A549 (cell line): ENCODE measurements at regions not wholly inside any gene's neighbourhood (a gene's known extent, or its start where the extent isn't known, plus 50 kb on each side); places are given as distances from the start of the nearest gene placed in this dataset.

Experiments
- CEBPB ChIP-seq, 2 experiments: fragments of >200 bp in 1 of 2; sonication (Bioruptor Twin) in 1 of 2; formaldehyde crosslinking in 1 of 2; IDR thresholded peaks; 2 replicates each; pipeline ENCODE4 v1.6.1; 2012 to 2016
- CTCF ChIP-seq: fragments of >200 bp; sonication (Bioruptor Twin); formaldehyde crosslinking; IDR thresholded peaks from 3 replicates; pipeline ENCODE4 v1.5.1; 2016
- MYC ChIP-seq: IDR thresholded peaks from 2 replicates; pipeline ENCODE4 v1.6.1; 2012; ENCODE audit warnings: mild to moderate bottlenecking, inconsistent platforms, low read length, improper control_type of control experiment, borderline replicate concordance
- RAD21 ChIP-seq, 2 experiments: fragments of >200 bp in 1 of 2; sonication (Bioruptor Twin) in 1 of 2; formaldehyde crosslinking in 1 of 2; IDR thresholded peaks in 1 of 2; conservative IDR thresholded peaks in 1 of 2; 2 replicates in 1 of 2; 3 replicates in 1 of 2; pipeline ENCODE4 v1.6.1; 2012 to 2018; ENCODE audit warnings: inconsistent platforms in 1 of 2
- REST ChIP-seq: fragments of 200-600 bp; sonication (generic); IDR thresholded peaks from 2 replicates; pipeline ENCODE4 v1.6.1; 2016; ENCODE audit warnings: antibody characterized with exemption, mild to moderate bottlenecking, moderate library complexity
- RFX5 ChIP-seq: fragments of 450-650 bp; IDR thresholded peaks from 2 replicates; pipeline ENCODE4 v1.7.1; 2014; ENCODE audit warnings: antibody characterized with exemption, mild to moderate bottlenecking, moderate library complexity
- TF ChIP-seq, protein P1 (sequence below): fragments of 450-650 bp; IDR thresholded peaks from 2 replicates; pipeline ENCODE4 v1.6.1; 2014; ENCODE audit warnings: antibody characterized with exemption

DNA sequence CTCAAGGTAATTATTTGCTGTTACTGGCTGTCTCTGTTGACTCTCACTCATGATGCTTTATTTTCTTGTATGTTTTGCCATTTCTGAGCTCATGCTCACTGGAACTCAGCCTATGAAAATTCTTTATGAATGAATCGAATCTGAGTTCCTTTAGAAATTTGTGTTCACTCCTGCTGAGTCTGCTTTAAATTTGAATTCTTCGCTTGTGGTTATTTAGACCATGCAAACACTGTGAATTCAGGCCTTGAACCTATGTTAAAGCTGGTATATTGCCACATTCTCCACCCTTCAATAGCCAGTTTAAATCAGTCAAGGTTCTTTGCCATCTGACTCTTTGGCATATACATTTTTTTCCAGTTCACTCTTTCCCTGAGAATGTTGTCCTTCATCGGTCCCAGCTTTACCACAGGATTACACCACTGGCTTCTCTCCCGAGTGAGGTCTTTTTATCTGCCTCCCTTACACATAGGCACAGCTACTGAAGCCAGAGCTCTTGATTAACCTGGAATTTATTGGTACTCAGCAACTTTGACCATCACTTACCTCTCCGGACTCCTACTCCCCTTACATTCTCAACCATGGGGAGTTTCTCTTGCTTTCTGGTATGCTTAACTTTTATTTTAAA, 400.6 kb downstream of the VPS13C start:
- TF ChIP-seq REST: no peak
- TF ChIP-seq RFX5: no peak
- TF ChIP-seq RAD21 (conservative IDR thresholded peaks at IDR 0.05 in 1 of 2, IDR thresholded peaks at IDR 0.05 in 1 of 2): no peak
- no peak for TF ChIP-seq MYC
- TF ChIP-seq CTCF: no peak
- TF ChIP-seq, protein P1, sequence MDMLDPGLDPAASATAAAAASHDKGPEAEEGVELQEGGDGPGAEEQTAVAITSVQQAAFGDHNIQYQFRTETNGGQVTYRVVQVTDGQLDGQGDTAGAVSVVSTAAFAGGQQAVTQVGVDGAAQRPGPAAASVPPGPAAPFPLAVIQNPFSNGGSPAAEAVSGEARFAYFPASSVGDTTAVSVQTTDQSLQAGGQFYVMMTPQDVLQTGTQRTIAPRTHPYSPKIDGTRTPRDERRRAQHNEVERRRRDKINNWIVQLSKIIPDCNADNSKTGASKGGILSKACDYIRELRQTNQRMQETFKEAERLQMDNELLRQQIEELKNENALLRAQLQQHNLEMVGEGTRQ: no peak
- no peak for TF ChIP-seq CEBPB (IDR thresholded peaks at IDR 0.05)
